Liver (tissue), 3 donors: ENCODE measurements at regions not wholly inside any gene's neighbourhood (a gene's known extent, or its start where the extent isn't known, plus 50 kb on each side); places are given as distances from the start of the nearest gene placed in this dataset.

Experiments
- ATF3 ChIP-seq: IDR thresholded peaks from 2 replicates; pipeline ENCODE4 v1.6.1; 2016; ENCODE audit warnings: antibody characterized with exemption
- CTCF ChIP-seq: fragments of 150-350 bp; IDR thresholded peaks from 2 replicates; pipeline ENCODE4 v1.5.1; 2017; ENCODE audit warnings: improper control_type of control experiment, low read depth, low read length; ENCODE audit not compliant: missing input control
- EGR1 ChIP-seq, 2 donors: IDR thresholded peaks; 2 replicates each; pipeline ENCODE4 v1.6.1; 2016 to 2018; ENCODE audit warnings: antibody characterized with exemption in 2 of 2, low read depth in 2 of 2
- FOXA1 ChIP-seq: IDR thresholded peaks from 2 replicates; pipeline ENCODE4 v1.6.1; 2016; ENCODE audit warnings: antibody characterized with exemption
- GABPA ChIP-seq, 2 donors: IDR thresholded peaks in 1 of 2; conservative IDR thresholded peaks in 1 of 2; 2 replicates each; pipeline ENCODE4 v1.6.1; 2016; ENCODE audit warnings: antibody characterized with exemption in 2 of 2, mild to moderate bottlenecking in 1 of 2, moderate library complexity in 1 of 2
- HNF4A ChIP-seq, 2 donors: conservative IDR thresholded peaks; 2 replicates each; pipeline ENCODE4 v1.6.1; 2016; ENCODE audit warnings: antibody characterized with exemption in 2 of 2, mild to moderate bottlenecking in 2 of 2
- JUND ChIP-seq, 2 donors: IDR thresholded peaks; 2 replicates each; pipeline ENCODE4 v1.6.1; 2016; ENCODE audit warnings: antibody characterized with exemption in 2 of 2
- MAX ChIP-seq: IDR thresholded peaks from 2 replicates; pipeline ENCODE4 v1.6.1; 2016; ENCODE audit warnings: antibody characterized with exemption
- RAD21 ChIP-seq, 2 donors: IDR thresholded peaks; 2 replicates each; pipeline ENCODE4 v1.6.1; 2016; ENCODE audit warnings: antibody characterized with exemption in 2 of 2, mild to moderate bottlenecking in 2 of 2
- REST ChIP-seq: IDR thresholded peaks from 2 replicates; pipeline ENCODE4 v1.6.1; 2016; ENCODE audit warnings: antibody characterized with exemption, mild to moderate bottlenecking
- SP1 ChIP-seq: IDR thresholded peaks from 2 replicates; pipeline ENCODE4 v1.6.1; 2018; ENCODE audit warnings: antibody characterized with exemption, mild to moderate bottlenecking
- YY1 ChIP-seq: IDR thresholded peaks from 2 replicates; pipeline ENCODE4 v1.6.1; 2016; ENCODE audit warnings: antibody characterized with exemption, mild to moderate bottlenecking
- ZBTB33 ChIP-seq: IDR thresholded peaks from 2 replicates; pipeline ENCODE4 v1.6.1; 2016; ENCODE audit warnings: antibody characterized with exemption
- donor health status: healthy.
- donor health status: healthy.

- TF ChIP-seq CTCF (no peak), REST (no peak), HNF4A (conservative IDR thresholded peaks at IDR 0.05) (no peak), JUND (IDR thresholded peaks at IDR 0.05) (no peak), RAD21 (IDR thresholded peaks at IDR 0.05) (no peak), GABPA (IDR thresholded peaks at IDR 0.05 in 1 of 2, conservative IDR thresholded peaks at IDR 0.05 in 1 of 2) (no peak), YY1 (no peak), EGR1 (IDR thresholded peaks at IDR 0.05; ENCODE audit: low read depth in 2 of 2) (no peak), MAX (no peak), ATF3 (no peak), ZBTB33 (no peak), FOXA1 (no peak), SP1 (no peak)
Measured at GRCh38 chr17:83148317-83149028, 69.1 kb downstream of the METRNL start.
